ENCODE measurements at regions not wholly inside any gene's neighbourhood (a gene's known extent, or its start where the extent isn't known, plus 50 kb on each side); places are given as distances from the start of the nearest gene placed in this dataset.

DNA sequence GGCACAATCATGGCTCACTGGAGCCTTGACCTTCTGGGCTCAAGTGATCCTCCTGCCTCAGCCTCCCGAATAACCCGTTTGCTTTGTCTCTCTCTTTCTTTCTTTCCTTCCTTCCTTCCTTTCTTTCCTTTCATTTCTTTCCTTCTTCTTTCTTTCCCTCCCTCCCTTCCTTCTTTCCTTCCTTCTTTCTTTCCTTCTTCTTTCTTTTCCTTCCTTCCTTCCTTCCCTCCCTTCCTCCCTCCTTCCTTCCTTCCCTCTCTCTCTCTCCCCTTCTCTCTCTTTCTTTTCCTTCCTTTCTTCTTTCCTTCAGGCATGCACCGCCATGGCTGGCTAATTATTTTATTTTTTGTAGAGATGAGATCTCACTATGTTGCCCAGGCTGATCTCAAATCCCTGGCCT is 57.9 kb upstream of the NPTX2 start:
- Histone ChIP-seq H3K27ac (ENCODE audit: low read depth in 1 of 2, low read length in 1 of 2) (no peak overlapping the region), H3K4me1 (ENCODE audit: control insufficient read depth in 5 of 5, insufficient read depth in 5 of 5, low read length in 5 of 5) (no peaks in the 10 kb centered on the region), H3K27me3 (ENCODE audit: control insufficient read depth in 3 of 3, insufficient read depth in 3 of 3, low read length in 2 of 3) (no peaks in the 10 kb centered on the region), H3K9ac (ENCODE audit: insufficient read depth in 1 of 2, low read length in 2 of 2) (no peak overlapping the region), H3K36me3 (ENCODE audit: control insufficient read depth in 4 of 4, insufficient read depth in 4 of 4, low read length in 4 of 4) (no peaks in the 10 kb centered on the region), H3K4me3 (no peak overlapping the region), H3K9me3 (ENCODE audit: control insufficient read depth in 4 of 4, insufficient read depth in 3 of 4, low read length in 3 of 4) (peaks cover 0 to 6% (median under 1%) of the 10 kb centered on the region in 4 donors)
- 86 to 88% methylated on average over 3 of the region's 3 CpGs for WGBS, 2 donors
- no peak for DNase-seq
- TF ChIP-seq, protein P1, sequence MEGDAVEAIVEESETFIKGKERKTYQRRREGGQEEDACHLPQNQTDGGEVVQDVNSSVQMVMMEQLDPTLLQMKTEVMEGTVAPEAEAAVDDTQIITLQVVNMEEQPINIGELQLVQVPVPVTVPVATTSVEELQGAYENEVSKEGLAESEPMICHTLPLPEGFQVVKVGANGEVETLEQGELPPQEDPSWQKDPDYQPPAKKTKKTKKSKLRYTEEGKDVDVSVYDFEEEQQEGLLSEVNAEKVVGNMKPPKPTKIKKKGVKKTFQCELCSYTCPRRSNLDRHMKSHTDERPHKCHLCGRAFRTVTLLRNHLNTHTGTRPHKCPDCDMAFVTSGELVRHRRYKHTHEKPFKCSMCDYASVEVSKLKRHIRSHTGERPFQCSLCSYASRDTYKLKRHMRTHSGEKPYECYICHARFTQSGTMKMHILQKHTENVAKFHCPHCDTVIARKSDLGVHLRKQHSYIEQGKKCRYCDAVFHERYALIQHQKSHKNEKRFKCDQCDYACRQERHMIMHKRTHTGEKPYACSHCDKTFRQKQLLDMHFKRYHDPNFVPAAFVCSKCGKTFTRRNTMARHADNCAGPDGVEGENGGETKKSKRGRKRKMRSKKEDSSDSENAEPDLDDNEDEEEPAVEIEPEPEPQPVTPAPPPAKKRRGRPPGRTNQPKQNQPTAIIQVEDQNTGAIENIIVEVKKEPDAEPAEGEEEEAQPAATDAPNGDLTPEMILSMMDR (IDR thresholded peaks at IDR 0.05; ENCODE audit: control extremely low read depth, extremely low read depth) = no peak
- ATAC-seq (ENCODE audit: insufficient read depth, low FRiP score) = no peak

DNA sequence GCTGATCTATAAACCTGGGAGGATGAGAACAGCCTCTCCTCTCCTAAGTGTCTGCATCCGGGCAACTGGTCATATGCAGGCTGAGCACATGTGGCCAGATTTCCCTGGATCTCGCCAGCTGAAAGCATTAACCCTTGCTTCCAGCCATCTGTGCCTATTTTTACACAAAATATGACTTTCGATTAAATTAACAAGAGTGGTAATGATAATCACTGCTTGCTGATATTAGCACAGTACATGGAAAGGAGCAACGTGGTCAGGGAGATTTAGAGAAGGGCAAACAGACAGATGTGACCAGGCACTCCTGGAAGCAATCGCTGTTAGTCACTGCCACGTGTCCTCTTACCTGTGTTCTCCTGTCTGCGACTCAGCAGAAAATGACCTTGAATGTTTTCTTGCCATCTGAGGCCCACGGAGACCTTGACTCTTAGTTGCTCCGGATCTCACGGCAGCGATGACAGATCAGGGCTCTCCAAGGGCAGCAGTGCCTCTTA is 59.5 kb upstream of the NPTX2 start:
- Histone ChIP-seq H3K27me3 (ENCODE audit: control insufficient read depth in 3 of 3, insufficient read depth in 3 of 3, low read length in 2 of 3) (no peaks in the 10 kb centered on the region), H3K9me3 (ENCODE audit: control insufficient read depth in 4 of 4, insufficient read depth in 3 of 4, low read length in 3 of 4) (peaks cover 0 to 6% (median 0%) of the 10 kb centered on the region in 4 donors), H3K4me1 (ENCODE audit: control insufficient read depth in 5 of 5, insufficient read depth in 5 of 5, low read length in 5 of 5) (no peaks in the 10 kb centered on the region), H3K27ac (ENCODE audit: low read depth in 1 of 2, low read length in 1 of 2) (no peak overlapping the region), H3K36me3 (ENCODE audit: control insufficient read depth in 4 of 4, insufficient read depth in 4 of 4, low read length in 4 of 4) (no peaks in the 10 kb centered on the region), H3K9ac (ENCODE audit: insufficient read depth in 1 of 2, low read length in 2 of 2) (no peak overlapping the region), H3K4me3 (no peak overlapping the region)
- TF ChIP-seq, protein P1 (IDR thresholded peaks at IDR 0.05; ENCODE audit: control extremely low read depth, extremely low read depth) = no peak
- WGBS, 2 donors = 64 to 79% methylated on average over 11 of the region's 11 CpGs
- ATAC-seq (ENCODE audit: insufficient read depth, low FRiP score) (no peak), DNase-seq (no peak)

DNA sequence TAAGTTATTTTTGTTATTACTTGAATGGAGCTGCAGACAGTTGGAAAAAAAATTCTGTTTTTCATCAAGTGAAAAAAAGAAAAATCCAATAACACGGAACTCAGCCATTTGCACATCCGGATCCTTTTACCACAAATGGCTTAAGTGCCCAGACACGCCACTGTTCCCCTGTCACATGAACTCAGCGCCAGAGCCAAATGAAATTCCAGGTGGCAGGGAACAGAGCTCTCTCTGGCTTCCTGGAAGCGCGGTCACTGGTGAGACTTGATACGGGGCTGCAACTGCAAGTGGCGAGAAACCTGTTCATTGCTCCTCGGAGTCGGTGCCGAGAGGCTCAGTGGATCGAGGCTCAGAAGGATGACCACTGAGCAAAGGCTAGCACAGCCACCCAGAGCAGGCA is 60.8 kb upstream of the NPTX2 start:
- 87 to 88% methylated on average over 12 of the region's 12 CpGs for WGBS, 2 donors
- ATAC-seq (ENCODE audit: insufficient read depth, low FRiP score) (no peak), DNase-seq (no peak)
- Histone ChIP-seq H3K27ac (ENCODE audit: low read depth in 1 of 2, low read length in 1 of 2) (no peak overlapping the region), H3K36me3 (ENCODE audit: control insufficient read depth in 4 of 4, insufficient read depth in 4 of 4, low read length in 4 of 4) (no peaks in the 10 kb centered on the region), H3K9me3 (ENCODE audit: control insufficient read depth in 4 of 4, insufficient read depth in 3 of 4, low read length in 3 of 4) (peaks cover 0 to 12% (median 5%) of the 10 kb centered on the region in 4 donors), H3K9ac (ENCODE audit: insufficient read depth in 1 of 2, low read length in 2 of 2) (no peak overlapping the region), H3K4me3 (no peak overlapping the region), H3K4me1 (ENCODE audit: control insufficient read depth in 5 of 5, insufficient read depth in 5 of 5, low read length in 5 of 5) (no peaks in the 10 kb centered on the region), H3K27me3 (ENCODE audit: control insufficient read depth in 3 of 3, insufficient read depth in 3 of 3, low read length in 2 of 3) (no peaks in the 10 kb centered on the region)
- TF ChIP-seq, protein P1 (IDR thresholded peaks at IDR 0.05; ENCODE audit: control extremely low read depth, extremely low read depth) = no peak

DNA sequence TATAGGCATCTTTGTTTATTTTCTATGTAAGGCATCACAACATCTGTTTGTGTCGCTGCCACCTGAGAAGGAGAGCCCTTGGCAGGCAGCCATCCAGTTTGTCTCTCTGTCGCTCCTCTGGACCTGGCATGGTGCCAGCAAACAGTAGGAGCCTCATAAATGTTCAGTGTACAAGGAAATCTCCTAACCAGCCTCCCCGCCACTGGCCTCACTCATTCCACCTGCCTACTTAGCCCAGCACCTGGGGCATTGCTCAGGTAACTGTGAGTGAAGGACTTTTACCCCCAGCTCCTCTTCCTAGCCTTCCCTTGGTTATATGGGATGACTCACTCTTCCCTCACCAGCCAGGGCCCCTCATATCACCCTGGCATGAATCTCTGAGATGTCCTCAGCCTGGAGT is 61.7 kb upstream of the NPTX2 start:
- no peak for DNase-seq
- Histone ChIP-seq H3K9ac (ENCODE audit: insufficient read depth in 1 of 2, low read length in 2 of 2) (no peak overlapping the region), H3K9me3 (ENCODE audit: control insufficient read depth in 4 of 4, insufficient read depth in 3 of 4, low read length in 3 of 4) (peaks cover 0 to 16% (median 6%) of the 10 kb centered on the region in 4 donors), H3K4me3 (no peak overlapping the region), H3K4me1 (ENCODE audit: control insufficient read depth in 5 of 5, insufficient read depth in 5 of 5, low read length in 5 of 5) (no peaks in the 10 kb centered on the region), H3K27me3 (ENCODE audit: control insufficient read depth in 3 of 3, insufficient read depth in 3 of 3, low read length in 2 of 3) (no peaks in the 10 kb centered on the region), H3K27ac (ENCODE audit: low read depth in 1 of 2, low read length in 1 of 2) (no peak overlapping the region), H3K36me3 (ENCODE audit: control insufficient read depth in 4 of 4, insufficient read depth in 4 of 4, low read length in 4 of 4) (no peaks in the 10 kb centered on the region)
- TF ChIP-seq, protein P1 (IDR thresholded peaks at IDR 0.05; ENCODE audit: control extremely low read depth, extremely low read depth) = no peak
- ATAC-seq (ENCODE audit: insufficient read depth, low FRiP score) = no peak
- 78 to 83% methylated on average over 3 of the region's 3 CpGs for WGBS, 2 donors
